ENCODE measurements at regions not wholly inside any gene's neighbourhood (a gene's known extent, or its start where the extent isn't known, plus 50 kb on each side); places are given as distances from the start of the nearest gene placed in this dataset.

DNA sequence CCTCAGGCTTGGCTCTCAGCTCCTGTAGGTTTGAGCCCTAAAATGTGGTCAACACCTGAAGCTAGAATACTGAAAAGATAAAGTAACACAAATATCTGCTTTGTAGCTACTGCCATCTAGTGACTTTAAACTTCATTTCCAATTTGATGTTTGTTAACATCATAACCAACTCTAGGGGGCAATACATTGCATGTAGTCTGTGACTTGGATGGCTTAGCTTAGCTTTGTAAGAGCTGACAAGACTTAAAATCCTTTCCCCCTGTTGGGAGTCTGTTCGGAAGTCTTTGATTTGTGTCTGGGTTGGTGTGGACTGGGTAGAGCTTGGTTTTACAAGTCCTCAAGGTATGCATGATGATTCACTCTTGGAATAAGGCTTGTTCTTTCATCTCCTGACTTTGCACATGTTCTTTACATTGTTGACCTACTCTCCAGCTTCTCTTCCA, 51.7 kb downstream of the SCN11A start:
- no peak for TF ChIP-seq SUZ12 (IDR thresholded peaks at IDR 0.05; ENCODE audit: extremely low read depth, insufficient read depth, insufficient read length)
- TF ChIP-seq YY1 (IDR thresholded peaks at IDR 0.05; ENCODE audit: insufficient read depth, insufficient read length): no peak
- TF ChIP-seq ZNF274 (IDR thresholded peaks at IDR 0.05; ENCODE audit: low read depth, low read length): no peak
